NCI-H69 (cell line): ENCODE measurements at regions not wholly inside any gene's neighbourhood (a gene's known extent, or its start where the extent isn't known, plus 50 kb on each side); places are given as distances from the start of the nearest gene placed in this dataset.

Experiments
- DNase-seq: peaks from one replicate; lab custom pipeline; 2025; lab: John Stamatoyannopoulos, UW

DNA sequence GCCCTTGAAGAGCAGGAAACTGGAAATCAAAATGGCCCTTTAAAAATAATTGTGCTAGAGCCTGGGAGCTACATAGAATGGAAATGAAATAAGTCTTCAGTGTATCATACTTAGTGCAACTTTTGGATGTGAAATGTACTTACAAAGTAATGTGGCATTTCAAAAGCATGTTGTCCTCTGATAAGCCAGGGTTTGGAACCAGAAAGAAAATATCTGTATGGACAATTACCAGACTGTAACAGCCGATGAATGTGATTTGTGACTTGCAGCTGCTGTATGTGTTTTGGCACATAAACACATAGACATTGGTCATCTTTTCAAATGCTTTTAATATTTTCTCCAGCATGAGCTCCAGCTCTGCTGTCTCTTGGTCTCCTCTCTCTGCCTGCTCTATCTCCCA lies 546.4 kb downstream of the OMA1 start:
- DNase-seq, result no peak

GRCh38 chr1:57996400-57996799 lies 550.1 kb downstream of the OMA1 start:
- DNase-seq, result no peak

DNA sequence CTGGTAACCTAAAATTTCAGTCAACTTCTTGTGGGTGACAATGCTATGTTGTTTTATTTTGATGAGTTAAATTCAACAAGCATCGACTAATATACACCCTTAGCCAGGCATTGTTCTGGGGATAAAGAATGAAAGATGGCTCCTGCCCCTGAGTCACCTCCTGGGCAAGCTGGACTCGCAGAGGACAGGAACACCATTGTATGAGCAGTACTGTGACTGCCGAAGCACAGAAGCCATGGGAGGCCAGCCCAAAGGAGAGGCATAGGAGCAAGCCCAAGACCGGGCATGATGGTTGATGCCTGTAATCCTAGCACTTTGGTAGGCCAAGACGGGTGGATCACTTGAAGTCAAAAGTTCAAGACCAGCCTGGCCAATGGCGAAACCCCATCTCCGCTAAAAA lies 555.2 kb downstream of the OMA1 start:
- DNase-seq, result no peak

DNA sequence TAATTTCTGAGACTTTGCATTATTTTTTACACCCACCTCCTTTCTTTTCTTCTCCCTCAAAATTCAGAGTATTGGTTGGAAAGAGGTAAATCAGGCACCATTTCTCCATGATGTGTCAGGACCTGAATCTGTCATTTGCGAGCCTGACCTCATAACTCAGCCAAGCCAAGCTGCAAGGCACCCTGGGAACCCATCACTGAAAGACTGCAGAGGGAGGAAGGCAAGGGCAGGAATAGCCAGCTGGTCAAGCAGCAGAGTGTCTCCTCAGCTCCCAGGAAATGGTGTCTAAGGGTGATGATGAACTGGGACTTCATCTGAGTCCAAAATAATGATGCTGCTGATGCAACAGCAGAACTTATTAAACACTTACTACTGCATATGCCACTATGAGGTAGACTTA lies 556.6 kb downstream of the OMA1 start:
- no peak for DNase-seq

- DNase-seq, result no peak
Measured at GRCh38 chr1:57987523-57987922, 559.0 kb downstream of the OMA1 start.

DNA sequence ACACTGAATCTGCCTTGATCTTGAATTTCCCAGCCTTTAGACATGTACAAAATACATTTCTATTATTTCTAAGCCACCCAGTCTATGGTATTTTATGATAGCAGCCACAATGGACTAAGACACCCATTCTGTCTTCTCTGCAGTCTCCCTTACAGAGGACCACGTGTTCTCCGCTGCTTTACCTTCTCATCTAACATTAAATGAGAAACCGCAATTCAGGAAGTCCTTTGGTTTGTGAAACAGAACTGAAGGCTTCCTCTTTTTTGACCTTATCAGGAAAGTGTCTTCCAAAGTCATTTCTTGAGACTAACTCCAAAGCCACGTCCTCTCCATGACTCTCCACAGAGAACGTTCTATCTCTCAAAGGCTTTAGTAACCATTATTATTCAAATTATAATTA lies 560.1 kb downstream of the OMA1 start:
- DNase-seq, result no peak

- no peak for DNase-seq
Measured at GRCh38 chr1:57984277-57984676, 560.4 kb upstream of the DAB1 start.

DNA sequence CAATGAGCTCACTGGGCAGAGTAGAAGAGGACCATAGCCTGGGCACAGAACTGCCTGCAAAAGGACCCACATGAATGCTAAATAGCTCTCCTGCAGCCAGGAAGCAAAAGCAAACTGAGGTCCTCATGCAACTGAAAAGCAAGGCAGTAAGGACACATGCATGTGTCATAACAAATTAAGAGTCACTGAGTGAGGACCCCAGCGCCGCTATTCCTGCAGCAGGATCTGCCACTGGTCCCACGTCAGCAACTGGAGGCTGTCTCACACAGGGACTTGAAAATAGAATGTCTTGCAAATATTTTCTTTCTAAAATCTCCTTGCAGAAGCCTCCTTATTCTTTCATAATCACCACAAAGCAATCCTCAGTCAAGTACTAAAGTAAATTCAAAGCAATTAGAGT lies 559.6 kb upstream of the DAB1 start:
- no peak for DNase-seq

GRCh38 chr1:57982852-57983251 lies 559.0 kb upstream of the DAB1 start:
- DNase-seq, result no peak

DNA sequence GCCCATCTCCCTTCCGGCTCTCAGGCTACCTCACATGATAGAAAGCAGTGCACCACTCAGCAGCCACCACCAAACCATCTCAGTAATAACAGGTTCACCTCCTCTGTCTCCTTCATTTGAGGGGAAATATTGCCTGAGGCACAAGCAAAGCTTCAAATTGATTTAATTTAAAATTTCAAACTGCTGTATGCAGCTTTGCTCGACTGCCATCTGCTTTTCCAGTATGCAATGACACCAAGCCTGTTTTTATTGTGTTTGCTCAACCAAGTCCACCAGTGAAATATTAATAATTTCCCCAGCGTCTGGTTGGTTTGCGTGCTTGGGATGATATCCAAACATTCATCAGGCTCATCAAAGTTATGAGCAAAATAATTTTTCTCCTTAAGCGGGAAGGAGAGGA lies 552.4 kb upstream of the DAB1 start:
- DNase-seq, result peak; percentile 1

DNA sequence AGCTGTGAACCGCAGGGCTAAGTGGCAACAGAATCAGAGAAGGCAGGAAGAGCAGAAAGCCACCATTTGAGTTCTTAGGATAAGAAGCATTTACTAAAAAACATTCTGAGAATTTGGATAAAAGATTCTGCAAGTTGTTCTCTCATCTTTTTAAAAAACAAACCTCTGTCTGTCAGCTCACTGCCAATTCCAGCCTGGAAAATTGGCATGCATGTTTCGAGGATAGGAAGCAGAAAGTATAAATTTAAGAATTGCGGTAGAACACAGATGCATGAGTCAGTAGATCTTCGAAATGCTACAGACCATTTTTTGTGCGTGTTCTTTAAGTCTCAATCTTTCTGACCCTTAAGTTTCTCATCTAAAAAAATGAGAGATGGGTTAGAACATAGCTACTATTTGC lies 544.5 kb upstream of the DAB1 start:
- DNase-seq, result no peak

GRCh38 chr1:57966751-57967406 lies 543.0 kb upstream of the DAB1 start:
- no peak for DNase-seq

GRCh38 chr1:57966340-57966739 lies 542.5 kb upstream of the DAB1 start:
- no peak for DNase-seq

DNA sequence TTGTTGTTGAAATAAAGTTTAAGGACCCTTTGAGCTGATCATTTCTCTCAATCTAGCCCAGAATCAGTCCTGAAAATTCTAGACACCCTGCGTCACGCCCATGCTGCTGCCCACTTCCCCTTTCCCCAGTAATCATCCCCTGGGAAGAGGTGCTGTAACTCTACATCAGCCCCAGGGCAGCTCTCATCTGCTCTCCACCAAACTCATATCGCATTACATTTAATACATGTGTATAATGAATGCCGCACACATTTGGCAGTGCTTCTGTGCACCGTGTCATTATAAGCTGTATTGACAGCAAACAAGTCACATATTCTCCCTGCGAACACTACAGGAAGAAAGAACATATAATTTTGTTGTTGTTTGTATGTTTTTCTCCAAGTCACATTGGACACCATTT lies 539.7 kb upstream of the DAB1 start:
- peak; percentile 61 for DNase-seq

DNA sequence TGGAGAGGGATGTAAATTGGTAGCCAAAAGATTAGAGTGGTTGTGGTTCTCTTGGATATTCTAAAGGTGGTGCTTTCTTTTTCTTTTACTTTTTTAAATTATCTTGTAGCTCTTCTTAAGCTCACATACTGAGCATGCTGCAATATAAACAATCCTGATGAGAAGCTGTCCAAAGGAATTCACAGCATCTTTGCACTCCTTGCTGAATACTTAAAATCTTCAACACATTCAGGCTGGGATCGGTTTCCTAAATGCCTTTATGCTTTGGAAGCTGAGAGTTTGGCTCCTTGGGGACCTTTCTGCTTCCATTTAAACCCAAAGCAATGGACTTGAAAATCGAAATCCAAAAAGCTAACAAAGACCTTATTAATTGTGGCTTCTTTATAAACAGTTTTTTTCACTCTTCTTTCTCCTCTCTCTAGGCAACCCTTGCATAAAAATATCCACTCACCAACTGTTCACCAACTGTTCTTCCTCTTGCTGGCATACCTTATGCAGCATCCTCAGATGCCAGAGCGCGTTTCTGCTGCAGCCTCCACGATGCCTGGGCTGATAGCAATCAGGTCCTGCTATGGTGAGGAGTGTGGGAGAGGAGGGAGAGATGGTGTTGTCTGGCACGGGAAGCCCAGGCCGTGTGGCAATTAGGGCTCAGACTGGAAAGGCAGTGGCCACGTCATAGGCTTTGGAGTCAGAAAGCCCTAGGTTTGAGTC lies 535.8 kb upstream of the DAB1 start:
- no peak for DNase-seq

- no peak for DNase-seq
Measured at GRCh38 chr1:57957576-57957975, 533.7 kb upstream of the DAB1 start.

DNA sequence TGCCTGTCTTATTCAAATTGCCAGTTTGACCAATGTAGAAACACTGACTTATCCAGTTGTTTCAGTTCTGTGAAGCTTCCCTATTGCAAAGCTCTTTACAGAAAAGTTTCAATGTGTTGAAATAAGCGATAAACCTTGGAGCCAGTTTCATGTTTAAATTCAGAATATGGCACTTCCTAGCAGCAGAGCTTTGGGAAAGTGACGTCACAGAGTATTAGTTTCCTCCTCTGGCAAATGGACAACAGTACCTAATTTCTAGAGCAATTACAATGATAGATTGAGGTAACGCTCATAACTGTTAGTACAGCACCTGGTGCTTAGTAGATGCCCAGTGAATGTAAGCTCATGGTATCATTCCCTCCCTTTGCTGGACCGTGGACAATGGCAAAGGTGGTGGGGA lies 527.5 kb upstream of the DAB1 start:
- no peak for DNase-seq

DNA sequence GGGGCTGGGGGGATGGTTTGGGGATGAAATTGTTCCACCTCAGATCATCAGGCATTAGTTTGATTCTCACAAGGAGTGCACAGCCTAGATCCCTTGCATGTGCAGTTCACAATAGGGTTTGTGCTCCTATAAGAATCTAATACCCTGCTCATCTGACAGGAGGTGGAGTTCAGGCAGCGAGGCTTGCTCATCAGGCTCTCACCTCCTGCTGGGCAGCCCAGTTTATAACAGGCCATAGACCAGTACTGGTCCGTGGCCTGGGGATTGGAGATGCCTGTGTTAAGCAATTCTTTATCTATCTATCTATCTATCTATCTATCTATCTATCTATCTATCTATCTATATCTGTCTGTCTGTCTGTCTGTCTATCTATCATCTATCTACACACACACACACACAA lies 525.3 kb upstream of the DAB1 start:
- DNase-seq, result no peak

GRCh38 chr1:57947471-57947870 lies 523.6 kb upstream of the DAB1 start:
- DNase-seq, result no peak

- no peak for DNase-seq
Measured at GRCh38 chr1:57945045-57945444, 521.2 kb upstream of the DAB1 start.

DNA sequence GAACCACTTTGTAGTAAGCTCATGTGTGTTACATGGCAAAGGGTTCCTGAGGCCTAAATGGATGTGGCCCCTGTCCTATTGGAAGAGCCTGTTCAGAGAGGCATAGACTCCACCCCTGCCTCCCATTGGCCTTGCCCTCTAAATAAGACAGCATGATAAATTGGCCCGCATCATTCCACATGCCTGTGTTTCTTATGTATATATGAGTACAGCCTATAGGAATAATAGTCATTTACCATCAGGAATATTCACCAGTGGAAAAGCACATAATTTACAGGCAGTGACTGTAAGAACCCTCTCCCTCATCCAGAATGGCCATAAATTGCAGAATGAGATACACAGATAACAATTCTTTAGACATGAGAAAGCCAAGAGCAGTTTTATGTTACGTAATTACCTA lies 519.5 kb upstream of the DAB1 start:
- no peak for DNase-seq

- DNase-seq, result no peak
Measured at GRCh38 chr1:57934745-57935144, 510.9 kb upstream of the DAB1 start.

DNA sequence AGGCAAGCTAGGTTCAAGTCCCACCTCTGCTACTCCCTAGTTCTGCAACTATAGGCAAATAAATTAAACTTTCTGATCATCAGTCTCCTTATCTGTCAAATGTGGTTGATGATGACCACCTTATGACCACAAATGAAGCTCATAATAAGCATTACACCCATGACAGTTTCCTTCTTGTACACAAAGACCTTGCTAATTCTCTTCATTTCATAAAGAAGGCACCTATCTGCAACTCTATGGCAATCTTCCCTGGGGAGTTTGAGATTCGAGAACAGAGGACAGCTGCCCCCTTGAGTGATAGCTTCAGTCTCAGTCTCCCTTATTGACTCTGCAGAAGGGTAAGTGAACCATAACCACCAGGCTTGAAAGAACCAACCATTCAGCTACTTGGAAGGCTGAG lies 503.1 kb upstream of the DAB1 start:
- DNase-seq, result no peak

GRCh38 chr1:57926025-57926552 lies 502.2 kb upstream of the DAB1 start:
- no peak for DNase-seq
